ENCODE measurements at regions not wholly inside any gene's neighbourhood (a gene's known extent, or its start where the extent isn't known, plus 50 kb on each side); places are given as distances from the start of the nearest gene placed in this dataset.
"Not testable (repeated sequence)": the region's sequence is repeated elsewhere in the genome, so short reads cannot be mapped to it uniquely, and the experiment has no call there.

DNA sequence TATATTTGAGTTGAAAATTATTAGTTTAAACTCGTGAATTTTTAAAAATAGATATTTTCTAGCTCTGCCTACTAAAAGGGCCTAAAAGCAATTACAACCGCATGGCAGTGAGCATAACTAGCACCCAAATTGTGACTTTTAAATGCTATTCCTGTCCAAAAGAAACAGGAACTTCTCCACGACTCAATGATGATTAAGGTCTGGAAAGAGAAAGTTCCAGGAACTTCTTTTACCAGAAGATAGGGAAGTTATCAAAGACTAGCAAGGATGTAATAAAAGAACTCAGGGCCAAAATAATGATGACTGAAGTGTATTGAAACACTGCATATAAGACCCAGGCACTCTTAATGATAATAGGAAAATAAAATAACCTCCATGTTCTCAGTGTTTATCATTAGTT, 313.0 kb downstream of the PLPP3 start:
- no peak for DNase-seq (ENCODE audit: low spot score)

DNA sequence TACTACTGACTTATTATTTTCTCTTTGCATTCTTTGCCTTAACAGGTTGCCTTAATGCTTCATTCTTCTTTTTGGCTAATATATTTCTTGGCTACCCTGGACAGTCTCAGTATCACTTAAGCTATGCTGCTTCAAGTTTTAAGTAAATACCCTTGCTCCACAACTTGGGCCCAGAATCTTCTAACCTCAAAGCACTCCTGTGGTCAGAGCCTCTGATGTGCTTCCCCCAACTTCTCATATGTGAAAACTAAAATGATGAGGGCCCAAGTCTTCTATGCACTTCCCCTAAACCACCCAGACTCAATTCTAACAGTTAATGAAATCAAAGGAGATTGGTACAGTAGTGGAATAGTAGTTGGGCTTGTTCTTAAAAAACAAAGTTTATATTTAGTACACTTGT, 314.1 kb downstream of the PLPP3 start:
- DNase-seq (ENCODE audit: low spot score): no peak

DNA sequence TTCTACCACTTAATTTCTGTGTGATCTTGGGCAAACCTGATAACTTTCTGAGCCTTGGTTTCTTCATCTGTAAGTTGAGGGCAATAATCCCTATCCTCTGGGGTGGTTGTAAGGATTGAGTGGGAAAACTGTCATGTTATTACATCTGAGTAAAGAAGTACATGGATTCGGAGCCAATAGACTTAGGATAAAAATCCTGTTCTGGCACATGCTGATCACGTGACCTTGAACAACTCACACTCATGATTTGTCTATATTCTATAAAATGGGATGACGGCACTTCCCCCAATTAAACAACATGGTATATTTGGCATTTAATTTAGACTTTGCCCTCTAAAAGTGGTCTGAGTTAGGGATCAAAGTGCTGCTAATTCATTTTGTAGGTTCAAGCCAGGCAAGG, 315.5 kb downstream of the PLPP3 start:
- no peak for DNase-seq (ENCODE audit: low spot score)

DNA sequence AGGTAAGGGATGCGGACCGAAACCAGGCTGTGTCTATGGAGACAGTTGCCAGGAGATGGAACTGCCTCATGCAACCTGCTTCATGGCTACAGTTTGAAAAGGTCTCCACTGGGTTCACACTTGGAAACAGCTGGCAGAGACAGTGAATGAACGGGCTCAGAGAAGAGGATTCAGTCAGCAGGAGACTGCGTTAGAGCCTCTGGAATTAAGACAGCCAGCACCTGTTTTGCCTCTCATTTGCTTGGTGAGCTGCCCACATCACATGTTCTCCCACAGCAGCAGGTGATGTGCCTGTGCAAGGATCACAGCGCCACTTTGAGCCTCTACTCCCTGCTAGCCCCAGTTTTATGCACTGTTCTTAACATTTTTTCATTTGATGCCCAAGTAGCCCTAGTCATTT, 321.0 kb downstream of the PLPP3 start:
- no peak for DNase-seq (ENCODE audit: low spot score)

DNA sequence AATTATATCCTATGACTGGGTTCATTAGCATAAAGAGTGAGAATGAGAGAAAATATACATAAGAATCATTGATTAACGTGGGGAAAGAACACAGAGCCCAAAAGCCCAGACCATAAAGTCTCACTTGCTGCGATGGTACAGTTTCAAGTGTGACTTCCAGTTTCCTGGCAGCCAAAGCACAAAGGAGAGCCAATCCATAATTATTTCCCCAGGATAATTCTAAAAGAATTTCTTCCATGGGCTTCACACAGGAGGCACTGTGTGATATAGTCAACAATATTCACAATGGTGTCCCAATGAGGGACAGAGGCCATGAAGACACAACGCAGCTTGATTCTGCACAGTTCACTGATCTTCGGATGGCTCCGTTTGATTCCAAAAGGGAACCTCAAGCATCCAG, 321.6 kb downstream of the PLPP3 start:
- no peak for DNase-seq (ENCODE audit: low spot score)

DNA sequence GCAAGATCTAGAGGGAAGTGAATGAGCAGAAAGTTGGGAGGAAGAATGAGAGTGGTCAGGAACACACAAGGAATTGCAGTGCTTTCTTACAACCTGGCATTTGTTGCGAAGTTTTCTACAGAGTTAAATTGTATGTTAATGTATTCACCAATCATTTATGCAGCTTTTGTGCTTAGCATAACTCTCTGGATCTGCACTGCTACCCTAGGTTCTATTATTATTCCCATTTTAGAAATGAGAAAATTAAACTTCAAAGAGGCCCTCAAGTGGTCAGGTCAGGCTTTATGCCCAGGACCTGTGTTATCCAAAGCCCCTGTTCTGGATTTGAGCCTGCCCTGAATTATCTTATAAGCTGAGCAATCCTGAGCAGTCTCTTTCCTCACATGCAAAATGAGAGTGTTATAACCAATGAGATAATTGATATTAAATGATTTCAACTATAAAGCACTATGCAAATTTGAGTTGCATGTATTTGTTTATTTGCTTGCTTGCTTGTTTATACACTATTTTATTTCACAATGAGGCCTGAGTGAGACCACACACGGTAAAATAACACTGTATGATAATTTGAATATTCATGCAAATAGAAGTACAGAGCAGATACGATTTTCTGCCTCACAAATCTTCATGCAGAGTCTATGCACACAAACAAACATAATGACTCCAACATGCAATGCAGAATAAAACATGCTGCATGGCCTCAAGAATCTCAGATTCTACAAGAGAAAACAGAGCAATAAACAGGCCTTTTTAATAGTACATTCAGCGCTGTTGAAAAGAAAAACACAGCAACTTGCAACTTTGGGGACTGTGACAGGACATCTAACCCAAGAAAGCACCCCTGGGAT, 323.0 kb downstream of the PLPP3 start:
- DNase-seq (ENCODE audit: low spot score): no peak

DNA sequence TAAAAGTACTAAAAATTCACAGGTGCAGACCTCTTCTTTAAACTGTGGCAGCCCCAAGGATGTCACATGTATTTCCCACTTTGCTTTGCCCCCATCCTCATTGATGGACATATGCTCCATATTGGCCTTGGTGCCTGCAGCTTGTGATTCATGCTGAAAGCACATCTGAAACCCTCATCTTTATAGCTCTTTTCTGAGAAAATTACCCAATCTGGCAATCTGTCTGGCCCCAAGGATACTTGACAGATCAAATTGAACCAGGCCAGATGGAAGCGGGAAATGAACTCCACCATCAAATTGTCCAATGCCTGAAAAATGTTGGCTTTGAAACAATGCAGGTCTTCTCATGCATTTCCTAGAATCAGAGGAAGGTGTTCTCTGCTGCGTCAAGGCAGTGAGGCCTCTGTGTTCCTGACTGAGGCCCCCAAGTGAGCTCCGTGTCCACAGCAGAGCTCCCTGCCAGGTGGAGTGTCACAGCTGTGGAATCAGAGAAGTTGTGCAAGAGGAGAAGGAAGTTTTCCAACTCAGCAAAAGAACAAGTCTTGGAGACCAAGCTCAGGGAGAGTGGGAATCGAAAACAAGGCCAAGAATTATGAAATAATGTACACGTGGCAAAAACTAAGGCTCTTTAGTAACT, 323.7 kb downstream of the PLPP3 start:
- DNase-seq (ENCODE audit: low spot score): no peak

DNA sequence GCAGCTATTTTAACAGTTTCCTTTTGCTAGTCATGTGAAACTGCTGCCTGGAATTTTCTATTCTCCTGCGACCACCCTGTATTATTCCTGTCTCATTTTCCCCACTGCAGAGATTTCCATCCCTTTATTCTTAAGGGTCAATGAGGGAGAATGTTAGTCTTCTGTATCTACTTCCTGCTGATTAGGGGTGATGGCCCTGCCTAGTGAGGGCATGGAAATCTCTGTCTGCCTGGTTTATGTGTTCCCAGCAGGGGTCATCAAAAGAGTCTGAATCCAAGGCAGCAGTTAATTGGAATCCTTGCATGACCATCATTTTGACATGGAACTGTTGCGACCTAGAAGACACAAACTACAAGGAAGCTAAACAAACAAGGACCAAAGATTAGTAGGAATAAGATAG, 325.2 kb downstream of the PLPP3 start:
- no peak for DNase-seq (ENCODE audit: low spot score)

DNA sequence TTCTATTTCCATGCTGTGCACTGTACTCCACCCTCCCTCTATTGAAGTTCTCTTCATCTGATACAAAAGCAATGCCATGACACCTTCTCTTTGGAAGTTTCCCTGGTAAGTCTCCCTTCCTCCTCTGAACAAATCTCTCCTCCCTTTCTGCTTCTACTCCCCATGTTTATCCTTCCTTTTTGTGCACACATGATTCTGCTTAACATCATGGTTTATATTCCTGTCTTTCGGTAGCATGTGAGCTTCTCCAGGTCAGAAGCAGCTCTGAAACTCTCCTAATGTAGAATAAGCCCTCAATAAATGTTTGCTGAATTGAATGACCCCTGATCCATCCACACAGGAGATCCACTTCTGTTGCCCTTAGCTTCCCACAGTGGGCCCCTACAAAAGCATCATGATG, 328.6 kb downstream of the PLPP3 start:
- DNase-seq (ENCODE audit: low spot score): no peak

DNA sequence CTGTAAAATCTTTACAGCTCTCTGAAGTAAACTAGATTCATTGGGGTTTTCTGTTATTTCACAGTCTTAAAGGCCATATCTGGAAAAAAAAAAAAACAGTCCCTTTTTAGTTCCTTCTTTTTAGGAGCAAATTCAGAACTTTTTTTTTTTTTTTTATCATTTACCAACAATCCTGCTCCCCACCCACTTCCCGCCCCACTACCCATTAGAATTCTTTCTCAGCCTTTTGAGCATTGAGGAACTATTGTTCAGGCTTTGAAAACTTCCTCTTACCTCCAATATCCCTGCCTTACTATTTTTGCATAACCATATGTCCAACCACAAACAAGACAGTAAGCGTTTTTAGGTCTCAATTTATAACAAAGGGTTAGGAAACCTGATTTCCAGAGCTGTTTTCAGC, 330.1 kb downstream of the PLPP3 start:
- no peak for DNase-seq (ENCODE audit: low spot score)

DNA sequence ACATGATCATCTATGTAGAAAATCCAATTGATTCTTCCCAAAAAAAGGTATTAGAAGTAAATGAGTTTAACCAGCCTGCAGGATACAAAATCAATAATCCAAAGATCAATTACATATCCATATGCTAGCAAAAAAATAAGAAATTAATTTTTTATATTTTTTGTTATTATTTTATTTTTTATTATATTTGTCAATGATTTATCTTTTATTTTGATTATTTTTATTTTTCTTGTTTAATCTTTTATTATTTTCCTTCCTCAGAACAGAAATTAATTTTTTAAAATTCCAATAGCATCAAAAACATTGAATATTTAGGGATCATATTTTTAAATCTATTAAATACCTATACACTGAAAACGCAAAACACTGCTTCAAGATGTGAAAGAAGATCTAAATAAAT, 331.2 kb downstream of the PLPP3 start:
- DNase-seq (ENCODE audit: low spot score): no peak

DNA sequence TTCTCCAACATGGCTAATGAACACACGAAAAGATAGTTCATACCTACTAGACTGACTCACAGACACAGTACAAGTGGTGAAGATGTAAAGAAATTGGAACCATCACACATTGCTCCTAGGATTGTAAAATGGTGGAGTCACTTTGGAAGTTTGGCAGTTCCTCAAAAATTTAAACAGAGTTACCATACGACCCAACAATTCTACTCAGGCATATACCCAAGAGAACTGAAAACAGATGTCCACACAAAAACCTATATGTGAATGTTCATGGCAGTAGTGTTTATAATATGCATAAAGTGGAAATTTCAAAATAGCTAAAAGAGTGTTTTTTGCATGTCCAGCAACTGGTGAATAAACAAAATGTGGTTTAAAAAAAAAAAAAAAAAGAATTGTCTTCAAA, 332.6 kb downstream of the PLPP3 start:
- not testable (repeated sequence) for DNase-seq (ENCODE audit: low spot score)

DNA sequence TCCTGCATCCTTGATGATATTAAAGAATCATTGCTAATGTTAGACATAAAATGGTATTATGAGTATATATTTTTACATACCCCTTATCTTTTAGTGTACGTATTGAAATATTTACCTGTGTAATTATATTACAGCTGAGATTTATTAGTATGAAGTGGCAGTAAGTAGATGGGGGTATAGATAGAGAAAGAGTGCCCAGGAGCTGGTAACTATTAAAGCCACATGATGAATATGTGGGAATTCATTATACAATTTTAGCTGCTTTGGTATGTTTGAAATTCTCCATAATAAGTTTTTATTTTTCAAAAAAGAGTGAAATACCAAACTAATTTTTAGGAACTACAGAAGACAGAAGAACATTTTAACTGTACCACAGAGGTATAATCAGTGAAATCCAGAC, 339.0 kb downstream of the PLPP3 start:
- no peak for DNase-seq (ENCODE audit: low spot score)

DNA sequence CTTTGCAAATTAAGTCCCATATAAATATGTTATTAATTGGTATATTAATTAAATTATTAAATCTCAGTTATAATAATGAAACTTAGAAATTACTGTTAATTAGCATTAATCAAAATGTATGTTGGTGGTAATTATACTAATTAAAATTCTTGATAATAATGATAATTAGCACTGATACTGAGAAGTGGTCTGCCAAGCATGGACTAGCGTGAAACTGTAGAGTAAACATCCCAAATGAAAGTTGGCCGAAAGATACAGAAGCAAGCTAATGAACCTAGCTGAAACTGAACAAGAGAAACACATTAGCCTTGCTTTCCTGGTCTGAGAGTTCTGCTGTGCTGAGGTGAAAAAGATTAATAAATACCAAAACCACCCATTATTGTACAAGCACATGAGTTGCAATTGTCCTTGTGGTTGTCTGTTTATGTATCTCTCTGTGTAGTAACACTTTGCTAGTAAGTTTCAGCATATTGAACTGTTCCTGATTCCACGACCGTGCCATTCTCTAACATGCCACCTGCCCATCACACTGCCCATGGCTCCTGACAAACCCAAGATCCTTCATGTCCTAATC, 341.8 kb downstream of the PLPP3 start:
- DNase-seq (ENCODE audit: low spot score): no peak

DNA sequence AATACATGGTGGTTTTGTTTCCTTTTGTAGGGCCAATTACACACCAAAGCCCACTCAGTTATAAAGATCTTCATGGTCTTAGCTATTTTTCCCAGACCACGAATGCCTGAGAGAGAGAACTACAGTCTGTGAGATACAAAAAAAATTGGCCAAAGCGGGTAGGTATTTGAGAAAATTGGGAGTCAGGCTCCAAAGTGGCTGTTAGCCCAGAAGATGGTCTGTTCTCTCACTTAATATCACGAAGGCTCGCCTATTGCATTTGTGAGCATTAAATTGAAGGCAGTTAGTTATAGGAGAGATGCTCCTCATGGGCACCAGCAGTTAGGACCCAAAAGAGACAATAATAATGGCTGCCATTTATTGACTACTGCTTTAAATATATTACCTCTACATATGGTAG, 342.7 kb downstream of the PLPP3 start:
- DNase-seq (ENCODE audit: low spot score): no peak

DNA sequence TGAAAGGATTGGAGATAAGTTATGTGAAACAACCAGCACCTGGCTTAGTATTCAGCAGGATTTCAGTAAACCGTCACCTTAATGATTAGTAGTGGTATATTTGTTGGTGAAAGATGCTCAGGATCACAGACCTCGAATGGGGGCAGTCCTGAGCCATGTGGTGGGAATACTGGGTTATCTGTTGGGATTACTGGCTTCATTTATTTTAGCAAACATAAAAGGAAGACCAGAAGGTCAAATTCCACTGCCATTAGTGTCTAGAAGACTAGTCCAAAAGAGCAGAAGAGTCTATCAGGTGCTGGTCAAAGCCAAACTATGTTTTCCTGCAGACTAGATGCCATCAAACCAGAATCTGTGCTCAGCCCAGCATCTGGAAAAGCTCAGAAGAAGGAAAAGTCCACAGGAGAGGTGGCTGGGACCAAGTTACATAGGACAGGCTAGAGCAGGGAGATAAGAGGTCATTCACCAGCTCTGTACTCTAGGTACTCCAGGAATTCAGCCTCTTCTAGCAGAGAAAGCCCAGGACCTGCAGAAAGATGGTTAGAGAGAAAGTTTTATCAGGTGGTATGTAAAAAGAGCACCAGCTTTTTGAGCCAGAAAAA, 343.4 kb downstream of the PLPP3 start:
- DNase-seq (ENCODE audit: low spot score): peak; percentile 3

DNA sequence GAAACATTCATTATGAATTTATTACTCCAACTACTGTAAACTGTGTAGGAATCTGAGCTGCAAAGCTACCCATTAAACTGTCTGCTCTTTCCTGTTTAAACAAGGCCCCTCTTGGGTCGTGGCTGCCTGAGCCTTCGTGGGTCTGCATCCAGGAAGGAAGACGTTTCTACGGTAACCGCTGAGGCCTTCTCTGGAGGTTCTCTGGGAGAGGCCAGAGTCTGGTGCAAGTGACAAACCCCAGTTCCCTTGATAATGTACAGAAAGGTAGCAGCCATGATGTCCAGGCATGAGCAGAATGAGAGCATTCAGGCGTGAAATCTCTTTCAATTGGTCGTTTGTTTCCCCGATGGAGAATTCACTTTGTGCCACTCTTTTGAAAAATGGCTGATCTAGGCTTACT, 350.2 kb downstream of the PLPP3 start:
- DNase-seq (ENCODE audit: low spot score): no peak

DNA sequence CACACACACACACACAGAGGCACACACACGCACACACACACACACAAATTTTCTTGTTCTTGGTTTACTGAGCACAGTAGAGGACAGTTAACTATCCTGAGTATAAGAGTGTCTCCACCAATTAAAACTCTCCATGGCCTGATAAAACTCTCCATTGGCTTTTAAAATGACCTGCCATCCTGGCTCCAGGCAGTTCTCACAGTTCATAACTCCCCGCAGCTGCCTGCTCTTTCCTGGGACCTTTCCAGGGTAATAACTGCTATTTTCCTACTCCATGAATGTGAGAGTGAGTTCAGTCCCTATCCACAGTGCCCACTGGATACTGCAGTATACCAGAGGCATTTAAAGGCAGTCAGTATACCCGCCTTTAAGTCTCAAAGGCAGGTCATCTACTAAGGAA, 351.5 kb downstream of the PLPP3 start:
- no peak for DNase-seq (ENCODE audit: low spot score)

DNA sequence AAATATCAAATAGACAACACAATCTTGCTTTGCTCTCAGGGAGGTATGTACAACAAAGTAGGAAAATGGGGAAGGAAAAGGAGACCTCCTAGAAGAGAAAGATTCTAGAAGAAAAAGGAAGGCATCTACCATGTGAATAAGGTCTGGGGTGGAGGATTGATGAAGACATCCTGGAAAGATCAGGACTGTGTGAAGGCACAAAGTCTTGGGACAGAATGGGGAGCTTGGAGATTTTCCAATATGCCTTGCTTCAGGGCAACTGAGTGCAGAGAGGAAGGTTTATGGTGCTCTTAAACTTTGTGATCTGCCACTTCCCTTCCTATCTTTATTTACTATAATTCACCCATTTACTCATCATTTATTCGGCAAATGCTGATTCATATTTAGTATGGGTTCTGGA, 352.0 kb downstream of the PLPP3 start:
- DNase-seq (ENCODE audit: low spot score): no peak

DNA sequence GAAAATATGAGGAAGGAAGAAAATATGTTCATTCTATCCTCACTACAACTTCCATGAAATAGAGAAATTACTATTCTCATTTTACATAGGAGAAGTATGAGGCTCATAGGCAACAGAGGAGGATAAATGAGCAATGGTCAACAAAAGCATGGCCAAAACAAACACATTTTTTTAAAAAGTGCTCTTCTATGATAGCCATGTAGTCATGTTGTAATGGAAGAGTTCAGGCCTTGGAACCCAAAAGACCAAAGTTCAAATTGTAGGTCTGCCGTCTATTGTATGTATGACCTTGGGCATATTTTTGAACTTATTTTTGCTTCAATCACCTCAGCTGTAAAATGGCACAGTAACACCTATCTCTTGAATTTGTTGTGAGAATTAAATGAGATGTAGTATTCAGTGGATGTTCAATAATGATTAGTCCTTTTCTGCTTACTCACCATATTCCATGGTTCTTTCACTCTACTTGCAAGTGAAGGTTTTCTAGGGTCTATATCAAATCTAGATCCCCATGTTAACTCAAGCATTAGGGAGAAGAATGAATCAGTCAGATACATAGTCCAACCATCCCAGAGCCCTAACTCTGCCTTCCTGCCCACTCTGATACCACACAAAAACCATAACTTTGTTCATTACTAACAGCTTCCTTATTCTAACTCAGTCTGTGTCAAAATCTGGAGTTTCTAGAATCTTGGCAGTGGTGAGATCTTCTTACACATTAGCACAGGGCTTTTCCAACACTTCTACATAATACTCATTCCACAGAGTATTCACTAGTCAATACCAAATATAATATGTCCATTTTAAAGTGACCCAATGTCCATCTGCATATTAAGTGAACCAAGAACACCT, 353.2 kb downstream of the PLPP3 start:
- DNase-seq (ENCODE audit: low spot score): no peak

DNA sequence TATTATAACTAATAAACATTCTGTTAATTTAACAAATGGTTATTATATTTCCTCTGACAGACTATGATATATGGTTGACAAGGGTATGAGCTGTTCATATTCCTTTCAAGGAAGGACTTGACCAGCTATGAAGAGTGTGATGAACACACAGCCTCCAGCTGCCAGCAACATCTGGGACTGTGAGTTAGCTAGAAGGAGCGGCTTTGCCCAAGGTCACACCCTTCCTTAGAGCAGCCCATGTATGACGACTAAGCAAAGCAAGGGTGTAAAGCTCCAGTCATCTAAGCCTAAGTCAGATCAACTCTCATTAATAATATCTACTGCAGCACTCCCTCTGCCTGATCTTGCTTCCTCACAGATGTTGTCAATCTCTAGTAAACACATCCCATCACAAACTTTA, 355.4 kb downstream of the PLPP3 start:
- DNase-seq (ENCODE audit: low spot score): no peak

DNA sequence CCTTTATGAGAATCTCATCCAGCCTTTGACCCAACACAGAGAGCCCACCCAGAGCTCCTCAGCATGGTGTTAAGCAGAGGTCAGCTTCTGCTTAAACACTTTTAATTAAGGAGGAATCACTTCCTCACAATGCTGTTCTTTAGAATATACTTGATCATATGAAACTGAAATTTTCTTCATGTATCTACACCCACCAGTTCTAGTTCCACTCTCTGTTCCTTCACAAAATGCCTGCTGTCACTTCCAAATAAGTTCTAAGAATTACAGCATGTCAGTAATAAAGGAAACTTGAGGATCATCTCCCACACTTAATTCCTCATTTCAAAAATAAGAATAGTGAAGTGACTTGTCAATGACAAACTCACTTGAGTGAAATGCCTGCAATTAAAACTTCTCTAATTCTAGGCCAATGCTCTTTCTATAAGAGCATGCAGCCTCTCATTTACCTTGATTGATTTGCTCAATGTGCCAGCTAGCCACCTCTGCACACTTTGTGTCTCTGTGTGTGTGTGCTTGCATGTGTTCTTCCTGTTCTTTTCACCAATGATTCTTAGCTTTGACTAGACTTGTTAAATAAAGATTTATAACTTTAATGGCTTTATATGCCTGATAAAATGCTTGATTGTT, 356.3 kb downstream of the PLPP3 start:
- DNase-seq (ENCODE audit: low spot score): no peak

Data from HuH-7.5 (cell line).